Anterior cingulate cortex (tissue), 58 donors: ENCODE measurements at regions not wholly inside any gene's neighbourhood (a gene's known extent, or its start where the extent isn't known, plus 50 kb on each side); places are given as distances from the start of the nearest gene placed in this dataset.

Experiments
- DNase-seq, 58 donors: peaks; one replicate each; lab custom pipeline; 2025; lab: John Stamatoyannopoulos, UW

DNA sequence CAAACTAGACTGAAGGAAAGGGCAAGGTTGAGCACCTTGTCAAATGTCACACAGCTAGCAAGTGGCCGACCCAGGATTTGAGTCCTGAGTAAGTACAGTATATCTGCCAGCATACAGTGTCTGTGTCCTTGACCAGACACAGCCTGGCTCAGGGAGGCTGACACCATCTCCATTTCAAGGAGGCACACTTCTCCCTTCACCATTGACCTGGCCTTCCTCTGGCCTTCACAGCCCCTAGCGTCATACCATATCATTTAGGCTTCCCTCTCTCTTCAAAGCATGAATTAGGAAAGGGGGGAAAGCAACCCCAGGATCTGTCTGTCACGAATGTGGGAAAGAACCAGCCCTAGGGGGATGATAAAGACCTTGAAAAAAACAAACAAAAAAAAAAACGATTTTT, 155.6 kb downstream of the PLPP3 start:
- no peak for DNase-seq

DNA sequence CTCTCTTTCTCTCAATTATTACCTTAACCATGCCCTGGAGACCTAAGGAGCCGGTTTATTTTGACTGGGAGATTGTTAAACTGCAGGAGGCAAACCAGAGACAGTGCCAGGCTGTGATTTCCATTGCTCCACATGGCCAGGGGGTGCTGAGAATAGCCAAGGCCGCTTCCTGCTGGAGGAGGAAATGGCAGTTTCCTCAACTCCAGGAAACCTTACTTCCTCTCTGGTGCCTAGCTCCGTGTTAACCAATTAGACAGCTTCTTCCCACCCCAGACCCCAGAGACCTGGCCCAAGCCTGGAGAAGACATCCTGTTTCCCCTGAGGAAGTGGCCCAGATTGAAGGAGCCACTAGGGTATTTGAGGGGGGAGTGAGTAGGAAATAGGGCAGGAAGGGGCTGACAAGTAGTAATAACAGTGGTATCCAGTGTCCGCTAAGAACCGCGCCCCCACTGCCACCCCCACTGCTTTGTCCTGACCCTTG, 161.2 kb downstream of the PLPP3 start:
- no peak for DNase-seq

DNA sequence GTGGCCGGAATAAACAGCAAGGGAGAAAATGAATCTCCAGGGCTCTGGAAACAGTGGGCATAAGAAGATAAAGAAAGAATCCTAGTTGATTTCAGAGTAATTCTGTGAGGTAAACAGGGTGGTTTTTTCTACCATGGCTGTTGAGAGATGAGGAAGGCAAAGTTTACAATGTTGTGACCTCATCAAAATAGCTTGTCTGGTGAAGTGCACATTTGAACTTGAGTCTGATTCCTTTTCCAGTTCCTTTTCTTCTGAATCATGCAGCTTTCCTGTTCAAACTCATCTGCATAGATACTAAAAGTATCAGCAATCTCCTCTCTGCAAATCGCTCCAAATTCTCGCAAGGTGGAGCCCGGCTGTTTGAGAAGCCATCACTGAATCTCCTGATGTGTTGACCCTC, 161.7 kb downstream of the PLPP3 start:
- DNase-seq, result no peak

DNA sequence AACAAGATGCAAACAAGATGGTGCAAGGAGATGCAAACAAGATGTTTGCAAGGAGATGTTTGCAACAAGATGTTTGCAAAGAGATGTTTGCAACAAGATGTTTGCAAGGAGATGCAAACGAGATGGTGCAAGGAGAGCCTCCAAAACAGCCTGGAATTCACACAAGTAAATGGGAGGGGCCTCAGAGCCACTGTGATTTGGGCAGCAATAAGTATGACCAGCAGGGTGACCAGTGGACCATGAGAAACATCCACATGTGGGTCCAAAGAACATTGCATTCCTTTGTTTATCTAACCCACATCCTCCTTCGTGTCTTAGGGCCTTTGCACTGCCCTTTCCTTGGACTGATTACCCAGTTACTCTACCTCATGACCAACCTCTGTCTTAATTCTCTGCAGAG, 162.9 kb downstream of the PLPP3 start:
- DNase-seq, result no peak

DNA sequence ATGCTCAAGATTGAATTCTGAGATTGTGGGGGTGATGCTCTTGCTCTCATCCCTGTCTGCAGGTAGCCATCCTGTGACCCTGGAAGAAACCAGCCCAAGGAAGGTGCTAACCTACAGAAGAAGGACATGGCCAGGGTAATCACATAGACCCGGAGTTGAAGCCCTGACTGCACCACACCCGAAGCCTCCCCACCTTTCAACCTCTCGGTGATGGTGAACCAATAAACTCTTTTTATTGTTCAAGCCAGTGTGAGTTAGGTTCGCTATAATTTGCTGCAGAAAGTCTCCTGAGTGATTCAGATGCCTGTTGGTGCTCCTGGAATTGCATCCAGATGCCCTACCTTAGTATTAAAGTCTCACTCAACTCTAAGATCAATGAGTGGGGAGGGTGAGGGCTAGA, 163.6 kb downstream of the PLPP3 start:
- DNase-seq, result no peak

DNA sequence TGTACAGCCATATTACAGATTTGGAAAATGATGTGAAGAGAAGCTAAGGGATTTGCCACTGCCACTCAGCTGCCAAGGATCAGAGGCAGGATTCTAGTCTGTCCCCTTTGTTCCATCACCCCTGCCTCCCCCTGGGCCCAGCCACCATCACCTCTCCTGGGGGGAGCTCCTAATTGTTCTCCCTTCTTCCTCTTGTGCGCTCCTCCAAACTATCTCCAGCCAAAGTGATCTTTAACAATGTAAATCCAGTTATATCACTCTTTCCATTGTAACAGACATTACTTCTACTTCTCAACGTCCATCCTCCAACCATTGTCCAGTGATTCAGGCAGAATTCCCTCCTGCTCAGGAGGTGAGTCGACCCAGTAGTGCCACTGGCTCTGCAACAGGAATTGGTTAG, 164.1 kb downstream of the PLPP3 start:
- no peak for DNase-seq

DNA sequence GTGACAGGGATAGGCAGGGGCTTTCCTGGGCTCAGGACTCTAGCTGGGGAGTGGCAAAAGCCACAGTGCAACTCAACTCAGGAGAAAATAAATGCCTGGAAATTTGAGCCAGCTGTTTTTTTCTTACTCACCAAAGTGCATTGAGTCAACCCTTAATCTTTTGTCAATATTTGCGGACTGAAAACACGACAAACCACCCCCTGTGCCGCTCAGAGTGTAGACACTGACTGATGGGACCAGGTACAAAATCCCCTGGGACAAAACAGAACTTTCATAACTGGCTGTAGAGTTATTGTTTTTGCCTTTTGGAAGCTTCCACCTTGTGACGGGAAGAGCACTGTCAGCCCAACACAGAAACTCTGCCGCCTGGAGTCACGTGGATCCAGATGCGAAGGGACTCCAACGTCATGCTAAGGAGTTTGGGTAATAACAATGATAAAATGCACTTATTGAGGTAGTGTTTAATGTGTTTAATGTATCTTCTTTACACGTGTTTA, 164.6 kb downstream of the PLPP3 start:
- no peak for DNase-seq

DNA sequence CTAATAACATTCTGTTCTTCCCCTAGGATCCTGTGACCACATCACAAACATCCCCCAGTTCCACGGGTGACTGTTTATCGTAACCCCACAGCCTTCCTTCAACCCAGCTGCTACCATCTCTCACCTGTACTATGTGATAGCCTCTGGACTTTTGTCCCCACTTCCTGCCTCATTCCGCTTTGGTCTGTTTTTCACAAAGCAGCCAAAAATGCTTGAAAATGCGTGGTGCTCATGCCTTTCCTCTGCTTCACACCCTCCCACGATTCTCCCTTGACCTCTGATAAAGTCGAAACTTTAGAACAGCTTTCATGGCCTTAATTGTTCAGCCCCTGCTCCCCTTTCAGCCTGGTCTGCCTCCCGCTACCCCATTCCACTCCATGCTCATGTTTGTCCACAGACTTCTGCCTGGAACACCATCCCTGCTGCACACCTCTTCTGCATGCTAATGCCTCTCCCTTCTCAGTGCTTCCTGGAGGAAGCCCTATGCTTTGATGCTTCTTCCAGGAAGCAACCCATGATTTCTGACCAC, 165.6 kb downstream of the PLPP3 start:
- no peak for DNase-seq

DNA sequence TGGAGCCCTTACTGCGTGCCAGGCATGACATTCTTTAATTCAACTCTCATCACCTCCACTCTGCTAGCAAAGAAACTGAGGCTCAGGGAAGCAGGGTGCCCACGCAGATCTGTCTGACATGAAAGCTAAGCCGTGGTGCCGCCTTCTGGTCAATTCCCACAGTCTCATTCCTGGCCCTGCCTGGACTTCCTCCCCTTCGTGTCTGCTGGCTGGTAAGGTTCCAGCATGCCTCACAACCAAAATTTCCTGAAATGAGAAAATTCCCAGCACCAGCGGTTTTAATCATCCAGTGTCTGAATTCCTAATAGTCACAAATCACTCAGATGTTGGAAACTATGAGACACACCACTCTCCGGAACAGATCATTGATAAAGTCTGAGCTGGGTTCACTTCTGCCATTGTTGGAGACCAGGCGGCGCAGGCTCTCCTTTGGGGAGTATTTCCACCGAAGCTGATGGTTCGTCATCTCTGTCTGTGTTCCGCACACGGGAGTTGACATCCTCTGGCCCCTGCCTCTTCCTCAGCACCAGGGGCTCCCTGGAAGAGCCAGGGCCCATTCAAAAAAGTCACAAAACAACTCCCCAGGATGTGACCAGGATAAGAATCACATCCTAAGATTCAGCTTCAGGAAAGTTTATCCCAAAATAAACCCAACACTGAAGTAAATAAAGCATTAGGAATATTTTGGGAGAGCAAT, 167.7 kb downstream of the PLPP3 start:
- peak in 20 of 58 donors; percentile 2 to 43 (median 12) for DNase-seq

DNA sequence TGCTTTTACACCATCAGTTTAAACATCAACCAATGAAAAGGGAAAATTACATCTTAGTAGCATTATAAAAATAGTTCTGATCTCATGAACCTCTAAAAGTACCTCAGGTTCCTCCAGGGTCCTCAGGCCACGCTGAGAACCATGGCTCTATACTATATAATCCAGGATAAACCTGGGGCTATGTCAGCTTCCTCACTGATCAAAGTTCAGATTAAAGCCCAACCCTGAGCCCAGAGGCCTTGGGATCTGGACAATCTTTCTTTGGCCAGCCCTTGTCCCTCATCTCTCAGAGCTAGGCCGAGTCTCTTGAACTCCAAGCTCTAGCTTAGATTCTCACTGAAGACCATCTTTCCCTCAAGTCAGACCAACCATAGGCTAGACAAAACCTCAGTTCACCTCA, 168.3 kb downstream of the PLPP3 start:
- DNase-seq, result no peak

DNA sequence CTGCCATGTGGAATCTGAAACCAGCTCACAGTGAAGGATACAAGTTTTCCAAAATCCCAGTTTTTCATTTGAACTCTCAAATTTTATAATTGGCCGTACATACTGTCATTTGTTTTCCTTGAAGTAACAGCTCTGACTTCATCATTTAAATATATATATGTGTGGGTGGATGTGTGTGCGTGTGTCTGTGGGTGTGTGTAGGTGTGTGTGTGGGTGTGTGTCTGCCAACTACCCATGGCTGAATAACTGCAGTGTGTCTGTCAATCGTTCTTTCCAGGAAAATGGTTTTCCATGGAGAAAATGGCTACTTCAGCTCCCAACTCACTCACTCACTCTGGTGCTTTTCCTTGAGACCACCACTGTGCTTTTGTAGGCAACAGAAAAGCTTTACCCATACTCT, 169.0 kb downstream of the PLPP3 start:
- no peak for DNase-seq

DNA sequence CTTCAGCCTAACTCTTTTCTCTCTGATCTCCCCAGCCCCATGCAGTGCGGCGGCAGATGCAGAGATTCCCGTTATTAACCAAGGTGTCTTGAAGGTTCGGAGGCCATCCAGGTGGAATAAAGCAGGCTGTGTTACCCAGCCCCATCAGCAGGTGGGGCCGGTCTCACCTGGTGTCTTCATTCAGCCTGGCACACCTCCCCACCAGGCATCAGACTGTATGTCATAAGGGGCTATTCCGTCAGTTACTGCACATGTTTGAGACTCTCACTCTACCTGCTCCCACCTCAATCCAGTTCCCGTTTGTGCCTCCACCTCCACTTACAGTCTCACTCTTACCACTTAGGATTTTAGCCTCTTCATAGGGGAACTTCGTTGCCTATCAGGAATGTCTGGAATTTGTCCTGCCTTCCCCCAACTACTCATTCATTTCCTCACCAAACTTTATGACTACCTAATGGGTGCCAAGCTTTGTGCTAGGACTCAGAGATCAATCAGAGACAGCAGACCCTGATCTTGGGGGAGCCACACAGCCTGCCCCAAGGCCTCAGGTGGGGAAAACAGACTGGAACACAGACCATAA, 170.2 kb downstream of the PLPP3 start:
- DNase-seq, result no peak

DNA sequence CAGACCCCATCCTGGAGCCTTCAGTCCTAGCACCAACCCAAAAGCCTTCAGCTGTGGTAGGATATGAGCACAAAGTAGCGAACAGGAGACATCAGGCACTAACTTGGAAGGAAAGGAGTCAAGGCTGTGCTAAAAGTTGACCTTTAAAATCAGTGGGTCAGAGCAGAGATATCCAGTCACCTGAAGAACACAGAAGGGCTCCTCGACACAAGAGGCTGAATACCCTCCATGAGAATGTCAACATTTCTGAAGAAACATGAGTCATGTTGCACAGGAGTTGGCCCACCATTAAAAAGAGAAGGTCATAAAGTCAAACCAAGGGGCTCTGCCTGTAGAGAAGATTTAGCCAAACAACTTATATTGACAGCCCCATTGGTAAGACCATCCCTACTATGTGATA, 172.5 kb downstream of the PLPP3 start:
- no peak for DNase-seq

DNA sequence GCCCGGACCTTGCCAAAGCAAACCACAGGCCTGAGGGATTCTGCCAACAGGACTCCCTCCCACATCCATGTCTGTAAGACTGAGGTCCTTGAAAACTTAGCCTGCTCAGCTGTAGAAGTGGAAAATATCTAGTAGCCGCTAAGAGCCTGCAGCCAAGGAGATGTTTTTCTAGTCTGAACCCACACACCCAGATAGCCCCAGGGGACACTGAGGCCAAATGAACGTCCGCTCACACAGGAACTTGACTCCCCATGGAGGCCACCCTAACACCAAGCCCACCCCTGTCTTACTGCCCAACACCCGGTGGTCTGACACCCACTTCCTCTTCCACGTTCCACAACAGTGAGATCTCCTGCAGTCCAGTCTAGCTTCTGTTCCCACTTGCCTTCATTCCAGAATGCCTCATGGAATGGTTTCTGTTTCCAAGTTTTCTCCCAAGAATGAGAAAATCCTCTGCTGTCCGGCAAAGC, 174.8 kb downstream of the PLPP3 start:
- no peak for DNase-seq

DNA sequence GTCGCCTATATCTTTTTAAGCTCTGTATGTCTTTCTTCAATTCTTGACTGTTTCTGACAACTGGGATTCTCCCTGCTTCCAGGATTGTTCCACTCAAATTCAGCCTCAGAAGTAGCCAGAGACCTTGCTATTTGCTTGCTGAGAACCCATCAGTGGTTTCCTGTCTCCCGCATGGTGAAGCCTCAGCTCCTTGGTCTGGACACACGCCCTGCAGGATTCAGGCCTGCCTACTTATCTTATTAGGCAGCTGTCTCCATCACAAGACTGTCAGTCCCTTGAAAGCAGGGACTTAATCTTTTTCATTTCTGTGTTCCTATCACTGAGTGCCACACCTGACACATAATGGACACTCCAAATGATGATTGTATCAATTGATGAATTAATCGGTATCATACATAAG, 175.3 kb downstream of the PLPP3 start:
- no peak for DNase-seq

DNA sequence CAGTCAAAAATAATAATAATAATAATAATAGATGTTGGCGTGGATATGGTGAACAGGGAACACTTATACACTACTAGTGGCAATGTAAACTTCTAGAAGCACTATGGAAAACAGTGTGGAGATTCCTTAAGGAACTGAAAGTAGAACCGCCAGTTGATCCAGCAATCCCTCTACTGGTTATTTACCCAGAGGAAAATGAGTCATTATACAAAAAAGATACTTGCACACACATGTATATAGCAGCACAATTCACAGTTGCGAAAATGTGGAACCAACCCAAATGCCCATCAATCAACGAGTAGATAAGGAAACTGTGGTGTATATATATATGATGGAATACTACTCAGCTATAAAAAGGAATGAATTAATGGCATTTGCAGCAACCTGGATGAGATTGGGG, 176.0 kb downstream of the PLPP3 start:
- DNase-seq, result no peak

DNA sequence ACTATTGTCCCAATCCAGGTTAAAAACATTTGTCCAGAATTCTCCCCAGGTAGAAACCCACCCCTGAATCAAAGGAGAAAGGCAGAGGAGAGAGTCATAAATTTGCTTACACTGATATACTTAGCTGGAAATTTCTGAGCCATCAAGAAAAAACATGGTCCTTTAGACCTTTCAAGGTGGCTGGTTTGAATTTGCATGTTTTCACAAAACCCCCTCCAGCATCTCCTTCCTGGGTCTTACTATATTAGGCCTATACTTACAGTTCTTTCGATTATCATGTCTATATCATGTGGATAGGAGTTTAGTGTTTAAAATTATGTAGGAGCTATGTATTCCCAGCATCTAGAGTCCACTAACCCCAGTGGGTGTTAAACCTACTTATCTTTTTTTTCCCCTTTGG, 178.2 kb downstream of the PLPP3 start:
- no peak for DNase-seq

DNA sequence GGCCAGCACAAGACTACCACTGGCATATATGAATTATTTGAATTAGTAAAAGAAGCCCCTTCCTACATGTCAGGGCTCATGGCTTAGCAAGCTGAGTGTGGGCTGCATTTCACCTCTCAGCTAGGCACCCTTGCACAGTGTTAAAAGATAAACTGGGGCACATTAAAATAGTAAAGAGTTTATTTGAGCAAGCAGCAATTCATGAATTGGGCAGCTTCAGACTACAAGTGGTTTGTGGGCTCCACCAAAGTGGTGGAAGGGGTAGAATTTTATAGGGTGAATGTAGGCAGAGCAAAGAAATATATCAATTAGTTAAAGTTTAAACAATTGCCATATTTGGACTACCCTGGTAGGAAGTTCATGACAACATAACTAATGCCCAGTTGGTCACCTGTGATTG, 178.8 kb downstream of the PLPP3 start:
- DNase-seq, result no peak

DNA sequence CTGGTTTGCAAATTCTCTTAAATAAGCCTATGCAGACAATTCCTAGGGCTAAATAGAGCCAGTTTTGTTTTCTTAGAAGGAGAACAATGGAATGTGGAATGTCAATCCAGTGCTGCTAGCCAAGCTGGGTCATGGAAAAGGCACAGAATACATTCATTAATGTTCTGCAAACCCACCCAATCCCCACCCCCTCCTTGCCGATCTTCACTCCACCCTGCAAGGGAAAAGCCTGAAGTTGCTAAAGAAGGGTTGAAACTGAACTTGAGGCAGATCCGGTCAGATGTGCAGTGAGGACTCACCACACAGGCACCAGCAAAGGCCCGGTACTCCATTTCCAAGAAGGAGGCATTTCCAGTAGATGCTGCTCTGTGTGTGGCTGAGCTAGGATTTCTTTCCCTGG, 179.6 kb downstream of the PLPP3 start:
- DNase-seq, result no peak

DNA sequence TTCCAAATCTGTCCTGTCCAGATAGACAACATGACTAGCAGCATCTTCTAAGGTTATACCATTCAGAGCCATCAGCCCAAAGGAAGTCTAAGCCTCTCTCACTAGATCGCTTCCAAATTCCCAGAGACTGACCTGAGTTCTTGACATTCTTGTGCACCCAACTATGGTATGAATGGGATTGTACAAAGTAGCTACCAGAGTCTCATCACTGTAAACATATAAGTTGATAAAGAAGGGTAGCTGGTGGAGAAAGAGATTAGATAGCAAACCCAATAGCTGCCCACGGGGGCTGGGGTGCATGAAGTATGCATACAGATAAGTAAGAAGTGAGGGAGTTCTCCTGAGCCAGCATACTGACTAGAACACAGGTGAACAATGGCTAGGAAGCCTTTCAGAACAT, 180.0 kb downstream of the PLPP3 start:
- no peak for DNase-seq

DNA sequence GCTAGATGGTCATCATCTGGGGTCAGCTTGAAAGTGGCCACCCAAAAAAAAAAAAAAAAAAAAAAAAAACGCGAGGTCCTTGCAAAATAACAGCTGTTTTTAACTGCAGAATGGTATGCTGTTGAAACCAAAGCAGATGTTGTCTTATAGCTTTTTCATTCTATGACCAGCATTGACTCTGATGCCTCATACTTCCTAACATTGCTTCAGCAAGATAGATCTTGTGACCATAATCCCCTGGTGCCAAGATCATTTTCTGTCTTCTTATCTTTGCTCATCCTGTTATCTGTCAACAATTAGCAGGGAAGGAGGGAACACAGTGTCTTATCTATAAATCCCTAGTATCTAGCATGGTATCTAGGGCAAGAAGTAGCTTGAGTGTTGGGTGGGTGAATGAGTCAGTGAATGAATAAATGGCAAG, 181.5 kb downstream of the PLPP3 start:
- DNase-seq, result no peak

DNA sequence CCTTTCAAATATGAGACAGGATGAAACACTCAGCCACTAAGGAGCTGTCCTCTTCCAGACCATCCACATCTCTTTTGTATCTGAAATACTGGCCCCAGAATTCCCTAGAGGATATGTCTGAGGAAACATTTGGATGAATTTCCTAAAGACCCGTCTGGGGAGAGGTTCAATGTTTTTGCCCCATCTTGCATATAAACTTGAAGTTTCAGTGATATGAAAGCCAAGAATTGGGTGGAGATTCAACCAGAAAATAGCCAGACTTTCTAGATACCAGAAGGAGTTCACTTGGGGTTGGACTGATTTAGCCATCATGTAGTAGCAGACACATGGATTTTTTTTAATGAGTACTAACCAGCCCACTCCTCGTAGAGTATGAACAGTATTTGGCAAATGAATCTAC, 182.0 kb downstream of the PLPP3 start:
- DNase-seq, result no peak
